ENCODE measurements at regions not wholly inside any gene's neighbourhood (a gene's known extent, or its start where the extent isn't known, plus 50 kb on each side); places are given as distances from the start of the nearest gene placed in this dataset.
"Not testable (repeated sequence)": the region's sequence is repeated elsewhere in the genome, so short reads cannot be mapped to it uniquely, and the experiment has no call there.

DNA sequence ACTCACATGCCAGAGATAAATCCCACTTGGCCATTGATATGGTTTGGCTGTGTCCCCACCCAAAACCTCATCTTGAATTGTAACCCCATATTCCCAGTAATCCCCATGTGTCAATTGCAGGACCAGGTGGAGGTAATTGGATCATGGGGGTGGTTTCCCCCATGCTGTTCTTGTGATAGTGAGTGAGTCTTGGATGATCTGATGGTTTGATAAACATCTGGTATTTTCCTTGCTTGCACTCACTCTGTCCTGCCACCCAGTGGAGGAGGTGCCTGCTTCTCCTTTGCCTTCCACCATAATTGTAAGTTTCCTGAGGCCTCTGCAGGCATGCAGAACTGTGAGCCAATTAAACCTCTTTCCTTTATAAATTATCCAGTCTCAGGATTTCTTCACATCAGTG is 50.4 kb upstream of the B3GAT2 start:
- intact Hi-C loops (cut with DNase I); ATAC-seq; DNase-seq (ENCODE audit: low spot score): not testable (repeated sequence)

DNA sequence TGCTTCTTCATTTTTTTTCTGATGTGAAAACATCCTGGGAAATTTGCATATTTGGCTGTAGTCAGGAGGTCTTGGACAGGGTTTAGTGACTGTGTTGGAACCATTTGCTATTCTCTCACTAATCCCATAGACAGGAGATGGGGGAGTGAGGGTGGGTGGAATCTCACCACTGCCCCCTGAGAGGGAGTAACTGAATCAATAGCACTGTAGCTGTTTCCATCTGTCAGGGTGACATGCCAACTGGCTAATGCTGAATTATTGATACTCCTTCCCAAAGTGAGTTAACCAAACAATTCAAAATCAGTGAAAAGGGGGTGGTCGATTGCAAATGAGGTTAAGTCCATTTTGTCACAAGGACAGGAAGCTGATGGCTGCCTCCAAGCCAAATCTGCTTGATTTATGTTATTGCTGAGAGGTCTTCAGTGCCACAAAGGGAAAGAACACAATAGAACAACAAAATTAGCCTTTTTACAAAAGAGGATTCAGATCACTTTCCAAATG is 55.1 kb upstream of the B3GAT2 start:
- DNase-seq (ENCODE audit: low spot score) (no peak), ATAC-seq (no peak)
- intact Hi-C loops (cut with DNase I), result no loop called here

DNA sequence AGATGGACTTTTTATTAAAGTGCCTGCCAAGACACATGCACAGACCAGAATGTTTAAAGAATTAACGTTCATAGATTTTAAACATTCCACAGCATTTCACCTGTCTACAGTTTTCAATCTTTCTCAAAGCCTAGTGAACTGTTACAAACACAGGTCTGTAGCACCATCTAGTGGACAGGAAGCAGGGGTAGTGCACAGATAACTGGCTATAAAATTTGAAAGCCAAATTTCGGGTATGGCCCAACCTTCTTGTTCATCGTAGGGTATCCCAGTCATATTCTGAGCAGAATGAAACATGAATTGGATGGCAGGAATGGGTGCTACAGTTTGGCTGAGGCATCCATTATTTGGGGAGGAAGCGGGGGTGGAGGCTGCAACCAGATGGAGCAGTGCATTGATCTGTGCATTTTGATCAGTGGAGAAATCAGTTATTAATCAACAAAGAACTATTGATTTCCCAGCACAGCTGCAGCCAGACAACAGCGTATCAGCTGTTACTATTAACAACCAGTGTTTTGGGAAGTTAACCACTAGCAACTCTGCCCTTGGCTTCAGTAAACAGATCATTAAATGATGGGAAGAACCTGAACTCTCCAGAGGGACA is 56.1 kb upstream of the B3GAT2 start:
- no peak for DNase-seq (ENCODE audit: low spot score)
- intact Hi-C loops (cut with DNase I), result no loop called here
- ATAC-seq, result no peak

DNA sequence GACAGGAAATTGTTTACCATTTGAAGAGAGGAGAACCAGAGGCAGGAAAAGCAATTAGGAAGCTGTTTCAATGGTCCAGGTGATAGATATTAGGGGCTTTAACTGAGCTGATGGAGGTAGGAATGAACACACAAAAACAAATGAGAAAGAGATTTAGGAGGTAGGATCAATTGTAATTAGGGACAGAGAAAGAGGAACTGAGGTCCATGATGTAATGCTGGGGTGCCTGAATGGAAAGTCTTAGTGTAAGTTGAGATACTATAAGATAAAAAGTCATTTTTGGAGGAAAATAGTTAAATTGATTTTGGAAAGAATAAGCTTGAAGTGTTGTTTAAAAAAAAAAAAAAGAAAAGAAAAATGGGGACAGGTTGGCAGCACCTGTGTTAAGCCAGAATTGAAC is 58.5 kb upstream of the B3GAT2 start:
- ATAC-seq, result no peak
- intact Hi-C loops (cut with DNase I), result no loop called here
- no peak for DNase-seq (ENCODE audit: low spot score)

DNA sequence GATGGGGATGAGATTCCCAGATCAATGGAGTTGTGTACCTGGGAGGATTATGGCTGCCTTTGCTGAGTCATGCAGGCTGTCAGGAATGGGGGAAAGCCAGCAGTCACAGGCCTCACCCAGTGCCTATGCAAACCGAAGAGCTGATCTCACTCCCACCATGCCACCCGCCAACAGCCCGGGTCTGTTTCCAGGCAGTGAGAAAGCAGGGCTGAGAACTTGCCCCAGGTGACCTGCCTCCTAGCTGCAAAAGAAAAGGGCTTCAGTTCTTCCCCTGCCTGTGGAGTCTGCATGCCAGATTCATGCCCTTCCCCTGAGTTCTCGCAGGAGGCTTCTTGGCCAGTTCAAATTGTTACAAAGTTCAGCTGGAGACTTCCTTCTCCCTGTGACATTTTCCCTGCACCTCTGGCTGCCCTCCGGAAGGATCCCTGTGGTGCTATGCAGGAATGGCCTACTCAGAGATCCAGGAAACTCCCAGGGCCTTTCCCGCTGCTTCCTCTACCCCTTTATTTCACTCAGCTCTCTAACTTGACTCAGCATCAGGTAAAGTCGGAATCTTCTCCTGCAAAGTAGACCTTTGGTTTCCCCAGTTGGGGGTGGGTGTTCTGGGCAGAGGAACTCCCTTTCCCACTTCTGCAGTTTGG is 71.5 kb upstream of the B3GAT2 start:
- ATAC-seq, result no peak
- intact Hi-C loops (cut with DNase I), result no loop called here
- no peak for DNase-seq (ENCODE audit: low spot score)

DNA sequence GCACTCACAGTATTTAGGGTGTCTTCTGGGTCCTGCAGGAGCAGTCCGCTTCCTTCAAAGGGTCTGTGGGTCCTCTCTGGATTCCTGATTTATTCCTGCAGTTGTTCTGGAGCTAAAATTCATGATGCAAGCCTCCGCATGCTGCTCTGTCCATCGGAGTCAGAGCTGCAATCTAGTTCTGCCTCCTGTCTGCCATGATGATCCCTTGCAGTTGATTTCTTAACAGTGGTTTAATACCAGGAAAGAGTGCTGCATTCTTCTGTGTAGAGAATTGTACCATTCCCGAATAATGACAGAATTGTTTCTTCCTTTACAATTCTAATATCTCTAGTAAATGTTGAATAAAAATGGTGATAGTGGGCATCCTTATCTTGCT is 72.0 kb upstream of the B3GAT2 start:
- no peak for DNase-seq (ENCODE audit: low spot score)
- intact Hi-C loops (cut with DNase I), result no loop called here

DNA sequence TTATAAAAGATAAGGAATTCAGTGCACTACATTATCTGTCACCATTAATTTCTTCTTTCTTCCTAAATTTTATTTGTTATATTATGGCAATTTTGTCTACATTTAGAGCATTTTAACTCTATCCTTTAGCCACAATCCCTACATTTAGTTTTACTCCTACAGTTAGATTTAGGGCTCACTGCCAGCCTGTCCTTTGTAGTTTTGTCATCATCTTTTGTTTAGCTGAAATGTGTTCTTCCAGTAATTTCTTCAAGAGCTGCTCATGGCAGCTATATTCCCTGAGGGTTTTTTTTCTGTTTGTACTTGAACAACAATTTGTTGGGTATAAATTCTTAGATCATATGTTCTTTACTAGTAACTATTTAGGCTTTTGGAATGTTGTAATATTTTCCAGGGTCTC is 72.7 kb upstream of the B3GAT2 start:
- DNase-seq (ENCODE audit: low spot score), result no peak
- no peak for ATAC-seq
- intact Hi-C loops (cut with DNase I), result no loop called here

More for the DNA sequence above, 72.0 kb upstream of the B3GAT2 start:
- no peak for ATAC-seq

DNA sequence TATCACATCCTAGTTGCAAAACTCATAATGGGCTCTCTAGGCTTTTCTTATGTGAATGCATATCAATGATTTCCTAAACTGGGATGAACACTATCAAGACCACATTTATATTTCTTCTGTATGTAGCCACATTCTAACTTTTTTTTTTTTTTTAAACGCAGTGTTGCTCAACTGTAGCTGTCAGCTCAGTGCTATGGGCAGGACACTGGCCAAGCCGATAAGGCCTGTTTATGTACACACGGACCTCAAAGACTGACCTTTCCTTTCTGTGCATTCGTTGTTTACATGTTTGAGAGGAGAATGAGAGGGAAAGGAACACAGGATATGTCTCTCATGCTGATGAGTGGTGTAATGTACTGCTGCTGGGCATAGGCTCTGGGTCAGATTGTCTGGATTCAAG is 75.1 kb upstream of the B3GAT2 start:
- ATAC-seq, result no peak
- no peak for DNase-seq (ENCODE audit: low spot score)
- intact Hi-C loops (cut with DNase I), result no loop called here

DNA sequence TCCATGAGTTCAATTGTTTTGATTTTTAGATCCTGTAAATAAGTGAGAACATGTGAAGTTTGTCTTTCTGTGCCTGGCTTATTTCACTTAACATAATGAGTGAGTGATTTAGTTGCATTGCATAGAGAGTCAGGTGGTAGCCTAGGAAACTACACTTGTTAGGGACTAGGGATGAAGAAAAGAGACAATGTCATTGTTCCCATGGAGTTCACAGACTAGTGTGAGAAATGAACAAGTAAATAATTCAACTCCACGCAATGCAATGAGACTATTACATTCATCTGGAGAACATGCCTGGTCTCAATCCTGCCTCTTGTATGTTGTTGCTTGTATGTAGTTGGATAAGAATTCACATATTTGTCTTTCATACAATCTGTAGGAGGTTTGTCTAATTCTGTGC is 76.3 kb upstream of the B3GAT2 start:
- DNase-seq (ENCODE audit: low spot score), result no peak
- intact Hi-C loops (cut with DNase I), result no loop called here
- ATAC-seq, result no peak

DNA sequence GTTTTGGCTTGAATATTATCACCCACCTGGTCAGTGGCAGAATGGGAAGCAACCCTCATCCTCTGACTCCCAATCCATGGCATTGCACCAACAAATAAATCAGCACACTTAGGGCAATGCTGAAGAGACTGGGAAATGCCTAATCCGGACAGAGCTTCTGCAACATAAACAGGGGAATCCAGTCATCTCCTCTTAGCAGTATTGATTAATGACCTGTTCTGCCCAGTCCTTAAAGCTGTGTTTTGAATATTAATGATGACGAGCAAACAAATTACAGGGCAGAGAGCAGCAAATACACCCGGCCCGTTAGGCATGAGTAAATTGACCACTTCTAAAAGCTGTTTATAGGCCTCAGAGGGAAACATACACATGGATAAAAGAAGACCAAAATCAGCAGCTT is 77.0 kb upstream of the B3GAT2 start:
- intact Hi-C loops (cut with DNase I), result no loop called here
- ATAC-seq (no peak), DNase-seq (ENCODE audit: low spot score) (no peak)

DNA sequence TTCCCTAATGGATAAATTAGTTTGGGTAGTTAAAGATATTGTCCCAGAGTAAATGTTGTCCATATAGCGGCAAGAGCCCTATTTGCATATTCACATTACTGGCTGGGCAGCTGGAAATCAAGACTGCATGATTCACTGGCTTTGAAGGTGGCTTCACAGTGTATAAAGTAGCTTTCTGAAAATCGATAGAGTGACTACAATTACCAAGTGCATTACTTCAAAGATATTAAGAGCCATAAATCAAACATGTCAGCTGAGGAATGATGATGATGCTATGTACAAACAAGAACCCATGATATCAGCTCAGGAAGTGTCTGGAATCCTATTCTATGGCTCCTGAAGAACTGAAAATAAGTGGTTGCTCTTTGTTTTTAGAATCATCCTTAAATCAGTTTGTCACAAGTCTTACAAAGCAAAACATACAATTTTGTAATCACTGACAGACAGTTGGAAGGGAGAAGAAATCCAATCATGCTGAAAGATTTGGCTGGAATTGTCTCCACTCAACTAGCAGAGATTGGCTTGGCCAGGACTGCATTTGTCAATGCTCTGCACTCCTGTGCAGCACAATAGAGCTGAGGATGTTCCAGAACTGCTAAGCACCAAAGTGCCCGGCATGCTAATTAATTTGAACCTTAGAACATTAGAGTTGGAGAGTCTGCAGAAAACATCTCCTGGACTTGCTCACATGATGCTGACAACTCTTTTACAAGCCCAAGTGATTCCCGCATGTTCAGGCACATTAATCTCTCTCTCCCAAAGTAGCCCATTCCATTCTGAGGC is 77.9 kb upstream of the B3GAT2 start:
- intact Hi-C loops (cut with DNase I), result no loop called here
- no peak for DNase-seq (ENCODE audit: low spot score)
- ATAC-seq, result no peak

DNA sequence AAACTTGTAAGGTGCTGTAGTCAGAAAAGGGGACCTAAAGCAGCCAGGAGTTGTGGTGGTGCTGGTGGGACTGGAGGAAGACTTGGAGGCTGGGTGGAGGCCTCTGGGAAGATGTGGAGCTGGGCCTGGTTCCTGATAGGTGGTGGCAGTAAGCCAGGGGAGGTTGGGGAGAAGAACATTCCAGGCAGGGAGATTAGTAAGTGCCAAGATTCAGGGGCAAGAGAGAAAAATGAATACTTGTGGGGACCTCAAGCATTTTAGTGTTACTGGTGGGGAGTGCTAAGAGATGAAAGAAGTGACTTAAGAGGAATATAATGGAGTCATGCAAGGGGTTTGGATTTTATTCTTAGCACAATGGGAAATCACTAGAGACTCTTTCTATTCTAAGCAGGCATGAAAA is 79.0 kb upstream of the B3GAT2 start:
- intact Hi-C loops (cut with DNase I), result no loop called here
- DNase-seq (ENCODE audit: low spot score) (no peak), ATAC-seq (no peak)

DNA sequence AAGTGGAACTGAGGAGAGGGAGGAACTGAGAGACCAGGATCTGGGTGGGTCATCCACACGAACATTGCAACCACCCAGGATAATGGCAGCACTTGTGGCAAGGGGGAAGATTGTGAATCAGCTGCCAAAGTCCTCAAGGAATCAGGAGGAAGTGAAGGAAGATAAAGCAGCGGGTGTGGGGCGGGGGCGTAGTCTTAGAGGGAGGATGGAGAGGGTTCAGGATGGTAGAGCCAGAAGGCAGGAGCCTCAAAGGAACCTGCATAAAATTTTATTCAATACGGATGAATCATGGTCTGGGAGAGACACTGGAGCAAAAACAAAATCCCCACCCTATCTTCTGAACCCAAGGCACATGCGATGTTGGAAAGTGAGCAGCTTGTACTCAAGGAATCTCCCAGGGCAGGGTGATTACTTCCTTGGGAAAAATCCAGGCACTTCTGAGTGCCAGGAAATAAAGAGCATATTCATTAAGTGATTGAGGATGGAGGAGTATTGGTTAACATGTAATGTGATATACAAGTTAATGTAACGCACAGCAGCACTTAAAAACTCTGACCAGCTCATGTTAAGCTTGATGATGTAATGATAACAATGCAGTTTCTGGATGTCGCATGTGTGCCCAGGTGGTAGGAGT is 82.0 kb upstream of the B3GAT2 start:
- intact Hi-C loops (cut with DNase I), result no loop called here
- DNase-seq (ENCODE audit: low spot score) (no peak), ATAC-seq (peak; percentile 36)

DNA sequence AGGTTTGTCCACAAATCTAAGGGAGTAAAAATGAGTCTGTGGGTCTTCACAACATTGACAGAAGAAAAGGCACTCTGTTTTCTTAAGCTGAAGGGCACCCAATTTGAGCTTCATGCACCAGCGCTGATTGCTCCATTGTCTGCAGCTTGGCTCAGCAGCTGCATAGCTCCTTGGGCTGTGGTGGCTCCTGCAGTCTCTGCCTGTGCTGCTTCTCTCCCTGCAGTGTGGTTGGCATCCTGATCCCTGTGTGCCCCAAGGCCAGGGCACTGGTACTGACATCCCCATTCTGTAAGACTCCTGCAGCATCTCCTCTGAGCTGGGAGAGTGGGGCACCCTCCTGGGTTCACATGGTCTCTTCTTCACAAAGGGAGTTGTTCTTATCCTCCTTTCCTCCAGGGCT is 83.2 kb upstream of the B3GAT2 start:
- no peak for ATAC-seq

DNA sequence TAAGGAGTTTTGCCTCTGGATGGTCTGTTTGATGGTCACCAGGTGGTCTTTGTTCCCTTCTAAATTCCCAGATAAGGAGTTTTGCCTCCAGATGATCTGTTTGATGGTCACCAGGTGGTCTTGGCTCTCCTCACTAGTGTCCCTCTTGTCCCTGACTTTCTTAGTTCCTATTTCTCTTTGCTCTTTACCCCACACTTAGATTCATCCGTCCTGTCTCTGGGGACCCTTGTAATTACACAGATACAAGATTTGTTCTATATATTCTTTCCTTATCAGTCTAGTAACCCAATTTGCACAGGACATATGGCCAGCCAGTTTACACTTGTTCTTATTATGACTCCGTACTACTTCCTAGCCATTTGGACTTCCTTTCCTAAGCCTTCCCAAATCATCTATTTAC is 84.0 kb upstream of the B3GAT2 start:
- intact Hi-C loops (cut with DNase I), result no loop called here
- ATAC-seq (no peak), DNase-seq (ENCODE audit: low spot score) (no peak)

More for the DNA sequence above, 83.2 kb upstream of the B3GAT2 start:
- intact Hi-C loops (cut with DNase I), result no loop called here
- DNase-seq (ENCODE audit: low spot score), result no peak

DNA sequence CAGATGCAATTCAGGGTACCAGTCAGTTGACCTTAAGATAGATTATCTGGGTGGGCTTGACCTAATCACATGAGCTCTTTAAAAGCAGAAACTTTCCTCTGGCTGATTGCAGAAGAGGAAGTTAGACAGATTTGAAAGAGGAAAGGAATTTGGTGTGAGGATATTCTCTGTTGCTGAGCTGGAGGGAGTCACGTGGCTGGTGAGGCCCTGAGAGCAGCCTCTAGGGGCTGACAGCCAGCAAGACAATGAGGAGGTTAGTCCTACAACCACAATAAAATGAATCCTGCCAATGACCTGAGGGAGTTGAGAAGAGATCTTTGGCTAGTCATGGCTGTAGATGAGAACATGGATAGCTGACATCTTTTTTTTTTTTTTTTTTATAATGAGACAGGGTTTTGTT is 87.0 kb upstream of the B3GAT2 start:
- intact Hi-C loops (cut with DNase I), result no loop called here
- ATAC-seq (peak; percentile 48), DNase-seq (ENCODE audit: low spot score) (no peak)

DNA sequence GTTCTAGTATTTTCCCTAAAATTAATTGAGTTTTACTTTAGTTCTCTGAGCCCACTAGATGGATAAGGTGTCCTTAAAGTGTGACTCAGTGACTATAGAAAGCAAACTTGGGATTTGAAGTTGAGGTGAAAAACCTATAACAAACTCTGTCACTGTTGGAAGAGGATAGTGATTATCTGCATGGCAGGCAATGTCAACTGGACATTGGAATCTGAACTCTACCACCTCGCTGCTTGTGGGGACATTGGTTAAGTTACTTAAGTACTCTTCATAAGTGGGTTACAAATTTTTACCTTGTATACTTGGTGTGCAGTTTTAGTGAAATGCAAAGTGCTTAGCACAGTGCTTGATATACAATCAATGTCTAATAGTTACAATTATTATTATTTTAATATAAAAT is 87.9 kb upstream of the B3GAT2 start:
- no peak for DNase-seq (ENCODE audit: low spot score)
- intact Hi-C loops (cut with DNase I), result no loop called here
- ATAC-seq, result no peak

DNA sequence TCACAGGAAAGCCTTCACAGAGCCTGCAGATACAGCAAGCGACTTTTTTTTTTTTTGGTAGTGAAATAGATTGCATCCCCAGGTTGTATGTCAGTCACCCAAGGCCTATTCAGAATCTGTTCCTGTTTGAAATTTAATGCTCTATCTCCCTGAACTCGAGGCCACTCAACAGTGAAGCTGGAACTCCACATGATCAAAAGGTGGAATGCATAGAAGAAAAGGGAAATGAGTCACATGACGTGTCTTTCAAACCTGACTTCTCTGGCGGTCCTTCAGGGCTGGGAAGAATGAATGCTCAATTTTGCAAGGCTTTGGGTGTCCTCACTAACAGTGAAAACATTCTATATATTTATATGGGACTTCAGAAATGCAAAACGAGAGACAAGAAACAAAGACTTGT is 88.4 kb upstream of the B3GAT2 start:
- no peak for ATAC-seq
- no peak for DNase-seq (ENCODE audit: low spot score)
- intact Hi-C loops (cut with DNase I), result no loop called here

DNA sequence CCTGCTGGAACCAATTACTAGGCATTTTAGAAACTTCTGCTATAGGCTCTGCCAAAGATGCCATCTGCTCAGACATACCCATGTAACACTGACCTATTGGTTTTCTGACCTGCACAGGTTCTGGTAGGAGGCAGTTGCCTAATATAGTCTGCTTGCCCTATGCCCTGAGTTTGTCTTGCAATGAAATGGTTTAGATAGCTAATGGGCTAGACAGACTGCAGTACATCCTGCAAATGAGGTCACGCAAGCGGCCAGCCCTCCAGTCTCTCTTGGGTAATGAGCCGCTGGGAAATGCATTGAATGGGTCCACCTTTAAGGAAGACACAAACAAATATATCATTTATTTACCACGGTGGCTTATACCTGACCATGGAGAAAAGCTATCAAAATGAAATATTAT is 90.6 kb upstream of the B3GAT2 start:
- ATAC-seq (no peak), DNase-seq (ENCODE audit: low spot score) (no peak)
- intact Hi-C loops (cut with DNase I), result no loop called here
